H1 (cell line): ENCODE measurements at regions not wholly inside any gene's neighbourhood (a gene's known extent, or its start where the extent isn't known, plus 50 kb on each side); places are given as distances from the start of the nearest gene placed in this dataset.
A peak's percentile ranks its signal among the peaks of the same experiment; 100 is the strongest.

Experiments
- CTCF ChIA-PET: fragments of 300-600 bp; sonication (Branson Sonifier 250); formaldehyde crosslinking; loops from one replicate; lab custom pipeline; 2021; ENCODE audit not compliant: partially characterized antibody; lab: Charles Lee
- POLR2A ChIA-PET: fragments of 300-600 bp; sonication (Branson Sonifier 250); formaldehyde crosslinking; loops from one replicate; lab custom pipeline; 2021; ENCODE audit warnings: inconsistent platforms; ENCODE audit not compliant: partially characterized antibody; lab: Charles Lee
- DNase-seq, 2 experiments: peaks; one replicate each; pipeline versions ENCODE4 v3.0.0 to v3.0.0-alpha.2; 2010 to 2022; ENCODE audit warnings: low spot score in 2 of 2, low read depth in 1 of 2, mixed read lengths in 1 of 2
- FAIRE-seq: peaks from 2 replicates; lab custom pipeline; 2011; peaks lifted over from hg19 to GRCh38; lab: Jason Lieb, UNC
- H2AFZ ChIP-seq: 2 replicates; pipeline ENCODE4 v1.8.1; 2012; ENCODE audit warnings: low read length, inconsistent platforms
- H2AK5ac ChIP-seq: 2 replicates; pipeline ENCODE4 v1.6.1; 2013; ENCODE audit warnings: low read depth, low read length
- H2BK120ac ChIP-seq: replicated peaks from 2 replicates; pipeline ENCODE3; 2013; ENCODE audit warnings: low read depth, low read length, inconsistent platforms
- H2BK12ac ChIP-seq: 2 replicates; pipeline ENCODE4 v1.6.1; 2013; ENCODE audit warnings: low read depth, low read length
- H2BK15ac ChIP-seq: 2 replicates; pipeline ENCODE4 v1.6.1; 2013; ENCODE audit warnings: low read length
- H2BK20ac ChIP-seq: 2 replicates; pipeline ENCODE4 v1.6.1; 2013; ENCODE audit warnings: low read length
- H2BK5ac ChIP-seq: 2 replicates; pipeline ENCODE4 v1.6.1; 2013; ENCODE audit warnings: low read depth, low read length
- H3K14ac ChIP-seq: 2 replicates; pipeline ENCODE4 v1.6.1; 2013; ENCODE audit warnings: inconsistent platforms; ENCODE audit not compliant: insufficient read length
- H3K18ac ChIP-seq: 2 replicates; pipeline ENCODE4 v1.6.1; 2013; ENCODE audit warnings: low read length; ENCODE audit errors: extremely low read depth
- H3K23ac ChIP-seq: 2 replicates; pipeline ENCODE4 v1.6.1; 2013; ENCODE audit warnings: inconsistent platforms; ENCODE audit not compliant: insufficient read length
- H3K23me2 ChIP-seq: 2 replicates; pipeline ENCODE4 v1.6.1; 2013; ENCODE audit warnings: low read depth, low read length
- H3K27ac ChIP-seq: 2 replicates; pipeline ENCODE4 v1.6.1; 2011; ENCODE audit warnings: low read depth, low read length, inconsistent platforms
- H3K27me3 ChIP-seq, 4 experiments: replicated peaks in 1 of 4; 1 replicate in 1 of 4; 2 replicates in 3 of 4; pipeline versions ENCODE4 v1.6.1 to v1.8.1; 2011 to 2013; ENCODE audit warnings: low read length in 3 of 4, mild to moderate bottlenecking in 3 of 4, inconsistent platforms in 2 of 4, mixed read lengths in 2 of 4, moderate library complexity in 1 of 4; ENCODE audit not compliant: control insufficient read depth in 3 of 4, insufficient read depth in 3 of 4; ENCODE audit errors: extremely low read depth in 1 of 4
- H3K36me3 ChIP-seq, 4 experiments: 2 replicates each; pipeline versions ENCODE4 v1.6.1 to v1.8.1; 2011 to 2013; ENCODE audit warnings: mild to moderate bottlenecking in 4 of 4, low read length in 3 of 4, moderate library complexity in 2 of 4, control low read depth in 1 of 4, inconsistent platforms in 1 of 4; ENCODE audit not compliant: insufficient read depth in 4 of 4, control insufficient read depth in 2 of 4
- H3K4ac ChIP-seq: replicated peaks from 2 replicates; pipeline ENCODE3; 2013; ENCODE audit warnings: low read length, low read depth, mixed read lengths, inconsistent platforms; ENCODE audit not compliant: insufficient read length
- H3K4me1 ChIP-seq, 4 experiments: replicated peaks in 1 of 4; 1 replicate in 1 of 4; 2 replicates in 3 of 4; pipeline versions ENCODE4 v1.6.1 to v1.8.1; 2011 to 2013; ENCODE audit warnings: low read length in 3 of 4, inconsistent platforms in 2 of 4, mixed read lengths in 1 of 4; ENCODE audit not compliant: insufficient read depth in 4 of 4, control insufficient read depth in 3 of 4
- H3K4me2 ChIP-seq, 2 experiments: 2 replicates each; pipeline versions ENCODE4 v1.6.1 to v1.8.1; 2011 to 2013; ENCODE audit warnings: low read depth in 2 of 2, low read length in 2 of 2, control low read depth in 1 of 2, inconsistent platforms in 1 of 2, mild to moderate bottlenecking in 1 of 2; ENCODE audit not compliant: insufficient read depth in 1 of 2
- H3K4me3 ChIP-seq, 4 experiments: fragments of 200-600, 300-600 bp in 1 of 4; sonication (generic), shearing (Covaris generic), sonication (Bioruptor Twin) in 1 of 4; 2 replicates each; pipeline versions ENCODE4 v1.5.1 to v1.8.1; 2011 to 2016; ENCODE audit warnings: low read length in 4 of 4, low read depth in 3 of 4, control low read depth in 2 of 4, inconsistent platforms in 2 of 4, mild to moderate bottlenecking in 2 of 4, mixed read lengths in 1 of 4, moderate library complexity in 1 of 4; ENCODE audit not compliant: insufficient read depth in 2 of 4; ENCODE audit errors: extremely low read depth in 1 of 4
- H3K56ac ChIP-seq: replicated peaks from 2 replicates; pipeline ENCODE3; 2013; ENCODE audit warnings: low read depth, mild to moderate bottlenecking, mixed read lengths, low read length, inconsistent platforms; ENCODE audit not compliant: insufficient read length
- H3K79me1 ChIP-seq: 2 replicates; pipeline ENCODE4 v1.6.1; 2013; ENCODE audit warnings: low read depth, low read length, control low read depth
- H3K79me2 ChIP-seq, 2 experiments: 2 replicates each; pipeline versions ENCODE4 v1.6.1 to v1.8.1; 2012 to 2013; ENCODE audit warnings: low read length in 2 of 2, mild to moderate bottlenecking in 2 of 2, inconsistent platforms in 1 of 2; ENCODE audit not compliant: insufficient read depth in 2 of 2, control insufficient read depth in 1 of 2
- H3K9ac ChIP-seq, 4 experiments: replicated peaks in 1 of 4; 1 replicate in 1 of 4; 2 replicates in 3 of 4; pipeline versions ENCODE4 v1.6.1 to v1.8.1; 2011 to 2013; ENCODE audit warnings: low read depth in 3 of 4, low read length in 3 of 4, control low read depth in 2 of 4, mild to moderate bottlenecking in 2 of 4, moderate library complexity in 2 of 4, inconsistent platforms in 1 of 4; ENCODE audit errors: extremely low read depth in 1 of 4
- H3K9me3 ChIP-seq, 2 experiments: 2 replicates each; pipeline versions ENCODE4 v1.6.1 to v1.8.1; 2012 to 2013; ENCODE audit warnings: mild to moderate bottlenecking in 2 of 2, moderate library complexity in 2 of 2, control low read depth in 1 of 2, inconsistent platforms in 1 of 2, low read depth in 1 of 2, low read length in 1 of 2, mixed read lengths in 1 of 2; ENCODE audit not compliant: insufficient read depth in 2 of 2
- H4K20me1 ChIP-seq, 2 experiments: replicated peaks in 1 of 2; 2 replicates each; pipeline versions ENCODE3 to v1.8.1; 2011 to 2013; ENCODE audit warnings: inconsistent platforms in 2 of 2, low read length in 2 of 2, mild to moderate bottlenecking in 1 of 2; ENCODE audit not compliant: insufficient read depth in 2 of 2, control insufficient read depth in 1 of 2
- H4K5ac ChIP-seq: 2 replicates; pipeline ENCODE4 v1.6.1; 2013; ENCODE audit warnings: low read length, low read depth, mixed read lengths, inconsistent platforms; ENCODE audit not compliant: insufficient read length
- H4K8ac ChIP-seq: 2 replicates; pipeline ENCODE4 v1.8.0; 2013; ENCODE audit warnings: mild to moderate bottlenecking, moderate library complexity, low read length, inconsistent platforms; ENCODE audit not compliant: insufficient read depth; ENCODE audit errors: extremely low read depth
- H4K91ac ChIP-seq: replicated peaks from 2 replicates; pipeline ENCODE3; 2013; ENCODE audit warnings: low read length, mixed read lengths, inconsistent platforms; ENCODE audit not compliant: insufficient read length
- CTBP2 ChIP-seq: IDR thresholded peaks from 2 replicates; pipeline ENCODE4 v1.7.0; 2011; ENCODE audit warnings: borderline replicate concordance, mild to moderate bottlenecking, moderate library complexity, mixed read lengths, low read length; ENCODE audit not compliant: insufficient read depth, insufficient read length
- EP300 ChIP-seq, 2 experiments: IDR thresholded peaks; 1 replicate in 1 of 2; 2 replicates in 1 of 2; pipeline ENCODE4 v1.6.1; 2011 to 2012; ENCODE audit warnings: low read depth in 2 of 2, low read length in 2 of 2, mild to moderate bottlenecking in 2 of 2, borderline replicate concordance in 1 of 2, inconsistent platforms in 1 of 2, moderate library complexity in 1 of 2
- TAF1 ChIP-seq: IDR thresholded peaks from 2 replicates; pipeline ENCODE4 v1.6.1; 2011; ENCODE audit warnings: mild to moderate bottlenecking, low read depth, low read length
- TAF7 ChIP-seq: optimal IDR thresholded peaks from 2 replicates; pipeline ENCODE3; 2011; ENCODE audit warnings: low read depth, mild to moderate bottlenecking, inconsistent platforms, low read length, moderate library complexity, borderline replicate concordance
- WGBS, 2 experiments: shearing (Covaris generic) in 1 of 2; methylation state at CpG; one replicate each; pipeline versions ENCODE4 v1.1.6 to v1.1.7; 2013 to 2015; ENCODE audit warnings: low lambda C conversion rate in 2 of 2, mixed read lengths in 2 of 2, inconsistent platforms in 1 of 2, low coverage in 1 of 2, missing lambda C conversion rate in 1 of 2; ENCODE audit not compliant: insufficient replicate concordance in 2 of 2, insufficient coverage in 1 of 2, insufficient read length in 1 of 2; ENCODE audit errors: extremely low coverage in 1 of 2, missing lambda C conversion rate in 1 of 2; 5-methylcytosine and 5-hydroxymethylcytosine counted together
- TF ChIP-seq, protein P1 (sequence below): IDR thresholded peaks from 2 replicates; pipeline ENCODE4 v1.6.1; 2012; ENCODE audit warnings: low read length, inconsistent platforms
- TF ChIP-seq, protein P2 (sequence below): IDR thresholded peaks from 2 replicates; pipeline ENCODE4 v1.6.1; 2011; ENCODE audit warnings: low read length, improper control_type of control experiment

- H2BK120ac ChIP-seq, result no peak overlapping the region
- H3K23me2 ChIP-seq, result no peaks in the 10 kb centered on the region; the same call in 1 of the 2 replicates
- H3K9me3 ChIP-seq, result no peaks in the 10 kb centered on the region
- peaks cover 8 to 31% (median 18%) of the 10 kb centered on the region in 4 experiments for H3K4me1 ChIP-seq
- H2BK5ac ChIP-seq, result peak overlapping the region; percentile 48; the same call in 1 of the 2 replicates
- H3K27ac ChIP-seq, result no peak overlapping the region; the same call in 1 of the 2 replicates
- CTCF ChIA-PET, result interaction anchor here (1.3 to 1.9 kb wide), 4 partner anchors 23 to 285 kb away, joined by 3 to 6 read pairs (median 4); no protein-coding TSS in a partner anchor
- H3K18ac ChIP-seq, result peak overlapping the region; percentile 1; the same call in 1 of the 2 replicates
- H3K9ac ChIP-seq, result no peak overlapping the region
- H4K91ac ChIP-seq, result no peak overlapping the region
- H3K23ac ChIP-seq, result no peak overlapping the region
- H3K4me2 ChIP-seq, result no peak overlapping the region
- no peaks in the 10 kb centered on the region for H3K27me3 ChIP-seq
- peak overlapping the region; percentile 86 for H2BK20ac ChIP-seq
- H2BK12ac ChIP-seq, result peak overlapping the region; percentile 82
- no peak overlapping the region for H3K14ac ChIP-seq
- 93% methylated on average over 3 of the region's 3 CpGs; no CpG with 5 or more reads in 1 of the 2 experiments for WGBS, 2 experiments
- H4K8ac ChIP-seq, result no peak overlapping the region
- H2BK15ac ChIP-seq, result peak overlapping the region; percentile 97; the same call in 1 of the 2 replicates
- H3K56ac ChIP-seq, result no peak overlapping the region
- H3K79me1 ChIP-seq, result no peaks in the 10 kb centered on the region
- FAIRE-seq (no peak), DNase-seq (no peak)
- H4K5ac ChIP-seq, result no peak overlapping the region
- peak overlapping the region; percentile 24; the same call in 1 of the 2 replicates for H2AK5ac ChIP-seq
- no peak overlapping the region for H3K4me3 ChIP-seq
- no peaks in the 10 kb centered on the region for H3K36me3 ChIP-seq
- POLR2A ChIA-PET, result no interaction called here
- H2AFZ ChIP-seq, result no peak overlapping the region
- H3K4ac ChIP-seq, result no peak overlapping the region
- H3K79me2 ChIP-seq, result no peaks in the 10 kb centered on the region
- H4K20me1 ChIP-seq, result no peaks in the 10 kb centered on the region
- TF ChIP-seq, protein P1, sequence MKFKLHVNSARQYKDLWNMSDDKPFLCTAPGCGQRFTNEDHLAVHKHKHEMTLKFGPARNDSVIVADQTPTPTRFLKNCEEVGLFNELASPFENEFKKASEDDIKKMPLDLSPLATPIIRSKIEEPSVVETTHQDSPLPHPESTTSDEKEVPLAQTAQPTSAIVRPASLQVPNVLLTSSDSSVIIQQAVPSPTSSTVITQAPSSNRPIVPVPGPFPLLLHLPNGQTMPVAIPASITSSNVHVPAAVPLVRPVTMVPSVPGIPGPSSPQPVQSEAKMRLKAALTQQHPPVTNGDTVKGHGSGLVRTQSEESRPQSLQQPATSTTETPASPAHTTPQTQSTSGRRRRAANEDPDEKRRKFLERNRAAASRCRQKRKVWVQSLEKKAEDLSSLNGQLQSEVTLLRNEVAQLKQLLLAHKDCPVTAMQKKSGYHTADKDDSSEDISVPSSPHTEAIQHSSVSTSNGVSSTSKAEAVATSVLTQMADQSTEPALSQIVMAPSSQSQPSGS, result no peak
- TF ChIP-seq EP300 (IDR thresholded peaks at IDR 0.05; ENCODE audit: borderline replicate concordance in 1 of 2, low read depth in 2 of 2, low read length in 2 of 2) (no peak), CTBP2 (no peak), TAF7 (no peak), TAF1 (no peak)
- TF ChIP-seq, protein P2, sequence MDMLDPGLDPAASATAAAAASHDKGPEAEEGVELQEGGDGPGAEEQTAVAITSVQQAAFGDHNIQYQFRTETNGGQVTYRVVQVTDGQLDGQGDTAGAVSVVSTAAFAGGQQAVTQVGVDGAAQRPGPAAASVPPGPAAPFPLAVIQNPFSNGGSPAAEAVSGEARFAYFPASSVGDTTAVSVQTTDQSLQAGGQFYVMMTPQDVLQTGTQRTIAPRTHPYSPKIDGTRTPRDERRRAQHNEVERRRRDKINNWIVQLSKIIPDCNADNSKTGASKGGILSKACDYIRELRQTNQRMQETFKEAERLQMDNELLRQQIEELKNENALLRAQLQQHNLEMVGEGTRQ, result no peak
Measured at GRCh38 chr5:116861097-116861496, 286.5 kb upstream of the SEMA6A start.
